ENCODE measurements at regions not wholly inside any gene's neighbourhood (a gene's known extent, or its start where the extent isn't known, plus 50 kb on each side); places are given as distances from the start of the nearest gene placed in this dataset.

DNA sequence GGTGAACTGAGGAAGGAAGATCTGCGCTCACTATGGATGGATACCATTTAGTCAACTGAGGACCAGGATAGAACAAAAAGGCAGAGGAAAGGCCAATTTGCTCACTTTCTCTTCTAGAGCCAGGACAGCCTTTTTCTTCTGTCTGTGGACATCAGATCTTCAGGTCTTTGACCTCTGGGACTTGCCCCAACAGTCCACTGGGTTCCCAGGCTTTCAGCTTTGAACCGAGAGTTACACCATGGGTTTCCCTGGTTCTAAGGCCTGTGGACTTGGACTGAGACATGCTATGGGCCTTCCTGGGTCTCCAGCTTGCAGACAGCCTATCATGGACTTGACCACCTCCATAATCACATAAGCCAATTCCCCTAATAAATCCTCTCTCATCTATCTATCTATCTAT is 232.0 kb downstream of the IPO8 start:
- TF ChIP-seq, protein P1, sequence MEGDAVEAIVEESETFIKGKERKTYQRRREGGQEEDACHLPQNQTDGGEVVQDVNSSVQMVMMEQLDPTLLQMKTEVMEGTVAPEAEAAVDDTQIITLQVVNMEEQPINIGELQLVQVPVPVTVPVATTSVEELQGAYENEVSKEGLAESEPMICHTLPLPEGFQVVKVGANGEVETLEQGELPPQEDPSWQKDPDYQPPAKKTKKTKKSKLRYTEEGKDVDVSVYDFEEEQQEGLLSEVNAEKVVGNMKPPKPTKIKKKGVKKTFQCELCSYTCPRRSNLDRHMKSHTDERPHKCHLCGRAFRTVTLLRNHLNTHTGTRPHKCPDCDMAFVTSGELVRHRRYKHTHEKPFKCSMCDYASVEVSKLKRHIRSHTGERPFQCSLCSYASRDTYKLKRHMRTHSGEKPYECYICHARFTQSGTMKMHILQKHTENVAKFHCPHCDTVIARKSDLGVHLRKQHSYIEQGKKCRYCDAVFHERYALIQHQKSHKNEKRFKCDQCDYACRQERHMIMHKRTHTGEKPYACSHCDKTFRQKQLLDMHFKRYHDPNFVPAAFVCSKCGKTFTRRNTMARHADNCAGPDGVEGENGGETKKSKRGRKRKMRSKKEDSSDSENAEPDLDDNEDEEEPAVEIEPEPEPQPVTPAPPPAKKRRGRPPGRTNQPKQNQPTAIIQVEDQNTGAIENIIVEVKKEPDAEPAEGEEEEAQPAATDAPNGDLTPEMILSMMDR (optimal IDR thresholded peaks at IDR 0.05 in 1 of 3, IDR thresholded peaks at IDR 0.05 in 1 of 3, conservative IDR thresholded peaks at IDR 0.05 in 1 of 3; ENCODE audit: extremely low read depth in 1 of 3, insufficient read depth in 2 of 3, low read length in 3 of 3) = no peak
- no peak for TF ChIP-seq EZH2 (IDR thresholded peaks at IDR 0.05; ENCODE audit: low read length)

Measured in keratinocyte (primary cell).